Suprapubic skin (tissue), 4 donors: ENCODE measurements at regions not wholly inside any gene's neighbourhood (a gene's known extent, or its start where the extent isn't known, plus 50 kb on each side); places are given as distances from the start of the nearest gene placed in this dataset.

Source experiments
- EP300 ChIP-seq: sonication (generic); formaldehyde crosslinking; IDR thresholded peaks from one replicate; pipeline ENCODE4 v1.6.1; 2017; ENCODE audit warnings: antibody characterized with exemption
- POLR2A ChIP-seq, 2 donors: fragments of 450-650 bp; IDR thresholded peaks; one replicate each; pipeline ENCODE4 v1.6.1; 2017; ENCODE audit warnings: antibody characterized with exemption in 2 of 2, mild to moderate bottlenecking in 2 of 2, moderate library complexity in 2 of 2
- POLR2AphosphoS5 ChIP-seq, 3 donors: sonication (generic); formaldehyde crosslinking; IDR thresholded peaks; one replicate each; pipeline ENCODE4 v1.6.1; 2017; ENCODE audit warnings: antibody characterized with exemption in 3 of 3
- TF ChIP-seq, protein P1 (sequence below), 2 donors: fragments of 200-600 bp in 1 of 2; fragments of 450-650 bp in 1 of 2; sonication (generic) in 1 of 2; IDR thresholded peaks; one replicate each; pipeline ENCODE4 v1.5.1; 2016 to 2019; ENCODE audit warnings: antibody characterized with exemption in 2 of 2, mild to moderate bottlenecking in 1 of 2, moderate library complexity in 1 of 2

GRCh38 chr12:41719214-41719613, 425.5 kb downstream of the GXYLT1 start:
- TF ChIP-seq, protein P1, sequence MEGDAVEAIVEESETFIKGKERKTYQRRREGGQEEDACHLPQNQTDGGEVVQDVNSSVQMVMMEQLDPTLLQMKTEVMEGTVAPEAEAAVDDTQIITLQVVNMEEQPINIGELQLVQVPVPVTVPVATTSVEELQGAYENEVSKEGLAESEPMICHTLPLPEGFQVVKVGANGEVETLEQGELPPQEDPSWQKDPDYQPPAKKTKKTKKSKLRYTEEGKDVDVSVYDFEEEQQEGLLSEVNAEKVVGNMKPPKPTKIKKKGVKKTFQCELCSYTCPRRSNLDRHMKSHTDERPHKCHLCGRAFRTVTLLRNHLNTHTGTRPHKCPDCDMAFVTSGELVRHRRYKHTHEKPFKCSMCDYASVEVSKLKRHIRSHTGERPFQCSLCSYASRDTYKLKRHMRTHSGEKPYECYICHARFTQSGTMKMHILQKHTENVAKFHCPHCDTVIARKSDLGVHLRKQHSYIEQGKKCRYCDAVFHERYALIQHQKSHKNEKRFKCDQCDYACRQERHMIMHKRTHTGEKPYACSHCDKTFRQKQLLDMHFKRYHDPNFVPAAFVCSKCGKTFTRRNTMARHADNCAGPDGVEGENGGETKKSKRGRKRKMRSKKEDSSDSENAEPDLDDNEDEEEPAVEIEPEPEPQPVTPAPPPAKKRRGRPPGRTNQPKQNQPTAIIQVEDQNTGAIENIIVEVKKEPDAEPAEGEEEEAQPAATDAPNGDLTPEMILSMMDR (IDR thresholded peaks at IDR 0.05), result no peak
- TF ChIP-seq POLR2AphosphoS5 (IDR thresholded peaks at IDR 0.05) (no peak), POLR2A (IDR thresholded peaks at IDR 0.05) (no peak), EP300 (no peak)
